HepG2 (cell line): ENCODE measurements at regions not wholly inside any gene's neighbourhood (a gene's known extent, or its start where the extent isn't known, plus 50 kb on each side); places are given as distances from the start of the nearest gene placed in this dataset.

ENCODE experiments used
- ATAC-seq: fragments of 200-7000 bp; cut with Tn5 transposase; 3 replicates; pipeline ENCODE4 v1.9.1; 2020; ENCODE audit warnings: mild to moderate bottlenecking, moderate library complexity
- BruUV-seq: library from RNA; stranded (reverse); fragments of 400-500 nt; replicated peaks from 2 replicates; lab custom pipeline; 2021; lab: Mats Ljungman, UMichigan
- CTCF ChIA-PET: fragments of 300-600 bp; formaldehyde crosslinking; extraction: SDS; loops from one replicate; lab custom pipeline; 2021; ENCODE audit warnings: low total read pairs, inconsistent platforms, low intra/inter-chr PET ratio; lab: Yijun Ruan, JAX
- POLR2A ChIA-PET: fragments of 350-600 bp; sonication (Branson Sonifier 250); formaldehyde crosslinking; loops from one replicate; lab custom pipeline; 2020; ENCODE audit warnings: antibody characterized with exemption, inconsistent platforms; lab: Yijun Ruan, JAX
- DNase-seq: peaks from one replicate; pipeline ENCODE4 v3.0.0-alpha.2; 2015; ENCODE audit warnings: low spot score
- FAIRE-seq: peaks from 3 replicates; lab custom pipeline; 2011; peaks lifted over from hg19 to GRCh38; lab: Jason Lieb, UNC
- H2AFZ ChIP-seq: one replicate; pipeline ENCODE4 v1.6.1; 2011; ENCODE audit warnings: low read length, inconsistent platforms
- H3K27ac ChIP-seq: fragments of 300-600 bp; 3 replicates; pipeline ENCODE4 v1.8.0; 2011; ENCODE audit warnings: mixed run types, mild to moderate bottlenecking, mixed read lengths, low read length, inconsistent platforms; ENCODE audit not compliant: insufficient read depth; ENCODE audit errors: extremely low read length
- H3K27me3 ChIP-seq, 2 experiments: fragments of 200-600 bp in 1 of 2; 2 replicates in 1 of 2; 3 replicates in 1 of 2; pipeline versions ENCODE4 v1.6.0 to v1.8.0; 2011; ENCODE audit warnings: low read length in 2 of 2, mild to moderate bottlenecking in 2 of 2, moderate library complexity in 2 of 2, inconsistent platforms in 1 of 2; ENCODE audit not compliant: insufficient read depth in 2 of 2, control insufficient read depth in 1 of 2
- H3K36me3 ChIP-seq, 2 experiments: fragments of 200-600 bp in 1 of 2; replicated peaks in 1 of 2; 2 replicates in 1 of 2; 3 replicates in 1 of 2; pipeline versions ENCODE4 v1.5.1 to v1.8.0; 2011; ENCODE audit warnings: low read length in 2 of 2, inconsistent platforms in 1 of 2; ENCODE audit not compliant: insufficient read depth in 2 of 2, control insufficient read depth in 1 of 2
- H3K4me1 ChIP-seq: 2 replicates; pipeline ENCODE4 v1.5.1; 2012; ENCODE audit warnings: low read length, inconsistent platforms; ENCODE audit not compliant: insufficient read depth
- H3K4me2 ChIP-seq: 2 replicates; pipeline ENCODE4 v1.6.0; 2011; ENCODE audit warnings: low read depth, low read length, inconsistent platforms
- H3K4me3 ChIP-seq, 3 experiments: fragments of 200-600 bp in 1 of 3; sonication (generic), shearing (Covaris generic) in 1 of 3; replicated peaks in 1 of 3; 2 replicates each; pipeline ENCODE4 v1.5.1; 2011 to 2016; ENCODE audit warnings: low read length in 3 of 3, inconsistent platforms in 2 of 3, low read depth in 2 of 3, mild to moderate bottlenecking in 2 of 3, control low read depth in 1 of 3, mixed read lengths in 1 of 3; ENCODE audit not compliant: insufficient read depth in 1 of 3
- H3K79me2 ChIP-seq: one replicate; pipeline ENCODE4 v1.6.1; 2011; ENCODE audit warnings: low read length, inconsistent platforms; ENCODE audit not compliant: insufficient read depth
- H3K9ac ChIP-seq: 2 replicates; pipeline ENCODE4 v1.6.0; 2011; ENCODE audit warnings: mild to moderate bottlenecking, low read depth, low read length, inconsistent platforms; ENCODE audit not compliant: insufficient read depth
- H3K9me3 ChIP-seq: 2 replicates; pipeline ENCODE4 v1.5.1; 2012; ENCODE audit warnings: mild to moderate bottlenecking, low read length
- H4K20me1 ChIP-seq: 2 replicates; pipeline ENCODE4 v1.6.0; 2011; ENCODE audit warnings: inconsistent platforms, mild to moderate bottlenecking, low read length, moderate library complexity; ENCODE audit not compliant: insufficient read depth
- BRF2 ChIP-seq: sonication (generic); formaldehyde crosslinking; IDR thresholded peaks from 2 replicates; pipeline ENCODE4 v1.8.1; 2022; ENCODE audit warnings: mild to moderate bottlenecking, missing genetic modification reagents
- RXRB ChIP-seq: IDR thresholded peaks from 2 replicates; pipeline ENCODE4 v1.6.1; 2016; ENCODE audit warnings: borderline replicate concordance, missing genetic modification reagents, missing compliant biosample characterization
- ZNF687 ChIP-seq: sonication (generic); formaldehyde crosslinking; IDR thresholded peaks from 2 replicates; pipeline ENCODE4 v1.5.1; 2020; ENCODE audit warnings: mild to moderate bottlenecking, missing genetic modification reagents, moderate library complexity
- WGBS: methylation state at CpG from one replicate; pipeline ENCODE4 v1.1.6; 2017; ENCODE audit warnings: low lambda C conversion rate; 5-methylcytosine and 5-hydroxymethylcytosine counted together
- in situ Hi-C: cut with HindIII; loops from 2 replicates; pipeline ENCODE4 v1.10.0; 2017; ENCODE audit warnings: low pct_unique_long_range_greater_than_20kb; ENCODE audit not compliant: extremely low pct_ligation_motif_present
- intact Hi-C: fragments of 100-400 bp; cut with micrococcal nuclease; formaldehyde crosslinking; loops from one replicate; pipeline ENCODE4 v1.10.0; 2022; ENCODE audit not compliant: unreplicated experiment

GRCh38 chr5:105259581-105260217 lies 1697.1 kb upstream of the NUDT12 start:
- Histone ChIP-seq H3K27ac (no peak overlapping the region), H3K9ac (no peak overlapping the region)
- no peak for FAIRE-seq
- TF ChIP-seq ZNF687 (CRISPR knock-in tag) (no peak), RXRB (no peak), BRF2 (CRISPR knock-in tag) (no peak)
- TF ChIP-seq, all 625 proteins: peak for 0
- Histone ChIP-seq H3K4me3 (no peak overlapping the region), H4K20me1 (no peaks in the 10 kb centered on the region), H3K4me1 (no peaks in the 10 kb centered on the region), H2AFZ (no peak overlapping the region), H3K79me2 (no peaks in the 10 kb centered on the region), H3K36me3 (no peaks in the 10 kb centered on the region), H3K9me3 (no peaks in the 10 kb centered on the region), H3K4me2 (no peak overlapping the region), H3K27me3 (no peaks in the 10 kb centered on the region)
- CTCF ChIA-PET = no interaction called here
- POLR2A ChIA-PET = no interaction called here
- in situ Hi-C loops = no loop called here
- 27% methylated on average over 5 of the region's 5 CpGs for WGBS
- DNase-seq = no peak
- no TSS peak for BruUV-seq
- intact Hi-C loops = no loop called here
- ATAC-seq = no peak
